ENCODE measurements at regions not wholly inside any gene's neighbourhood (a gene's known extent, or its start where the extent isn't known, plus 50 kb on each side); places are given as distances from the start of the nearest gene placed in this dataset.

DNA sequence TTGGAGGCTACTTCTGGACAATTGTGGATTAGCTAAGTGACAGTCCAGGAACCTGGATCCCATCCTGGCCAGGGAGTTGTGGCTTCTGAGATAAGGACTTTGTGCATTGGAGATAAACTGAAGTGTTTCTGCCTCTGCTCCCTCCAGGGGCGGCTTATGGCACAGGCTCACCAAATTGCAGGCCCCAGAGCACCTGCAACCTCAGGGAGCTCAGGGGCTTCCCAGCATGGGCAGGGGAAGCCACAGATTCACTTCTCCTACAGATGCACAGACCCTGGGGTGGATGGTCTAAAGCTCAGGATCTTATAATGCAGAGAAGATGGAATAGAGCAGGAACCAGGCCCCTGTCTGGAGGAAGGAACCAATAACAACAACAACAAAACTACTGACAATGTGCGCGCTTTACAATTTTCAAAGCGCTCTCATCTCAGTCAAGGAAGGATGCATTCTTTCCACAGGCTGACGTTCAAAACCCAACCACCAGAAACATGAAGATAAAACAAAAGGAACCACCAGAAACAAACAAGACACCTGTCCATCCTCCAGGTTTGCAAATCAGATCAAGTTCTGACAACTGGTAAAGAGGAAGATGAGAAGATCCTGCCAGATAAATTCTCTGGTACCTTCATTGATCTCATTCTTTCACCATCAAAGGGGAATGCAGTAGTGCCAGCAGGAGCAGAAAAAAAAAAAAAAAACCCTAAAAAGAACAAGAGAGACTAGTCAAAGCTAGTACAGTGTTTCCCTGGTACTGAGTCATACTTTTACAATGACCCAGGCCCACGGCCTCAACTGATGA is 121.0 kb upstream of the IRF2BP2 start (continued):
- TF ChIP-seq, protein P1, sequence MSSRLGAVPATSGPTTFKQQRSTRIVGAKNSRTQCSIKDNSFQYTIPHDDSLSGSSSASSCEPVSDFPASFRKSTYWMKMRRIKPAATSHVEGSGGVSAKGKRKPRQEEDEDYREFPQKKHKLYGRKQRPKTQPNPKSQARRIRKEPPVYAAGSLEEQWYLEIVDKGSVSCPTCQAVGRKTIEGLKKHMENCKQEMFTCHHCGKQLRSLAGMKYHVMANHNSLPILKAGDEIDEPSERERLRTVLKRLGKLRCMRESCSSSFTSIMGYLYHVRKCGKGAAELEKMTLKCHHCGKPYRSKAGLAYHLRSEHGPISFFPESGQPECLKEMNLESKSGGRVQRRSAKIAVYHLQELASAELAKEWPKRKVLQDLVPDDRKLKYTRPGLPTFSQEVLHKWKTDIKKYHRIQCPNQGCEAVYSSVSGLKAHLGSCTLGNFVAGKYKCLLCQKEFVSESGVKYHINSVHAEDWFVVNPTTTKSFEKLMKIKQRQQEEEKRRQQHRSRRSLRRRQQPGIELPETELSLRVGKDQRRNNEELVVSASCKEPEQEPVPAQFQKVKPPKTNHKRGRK (tag; IDR thresholded peaks at IDR 0.05), result no peak
- TF ChIP-seq, protein P2, sequence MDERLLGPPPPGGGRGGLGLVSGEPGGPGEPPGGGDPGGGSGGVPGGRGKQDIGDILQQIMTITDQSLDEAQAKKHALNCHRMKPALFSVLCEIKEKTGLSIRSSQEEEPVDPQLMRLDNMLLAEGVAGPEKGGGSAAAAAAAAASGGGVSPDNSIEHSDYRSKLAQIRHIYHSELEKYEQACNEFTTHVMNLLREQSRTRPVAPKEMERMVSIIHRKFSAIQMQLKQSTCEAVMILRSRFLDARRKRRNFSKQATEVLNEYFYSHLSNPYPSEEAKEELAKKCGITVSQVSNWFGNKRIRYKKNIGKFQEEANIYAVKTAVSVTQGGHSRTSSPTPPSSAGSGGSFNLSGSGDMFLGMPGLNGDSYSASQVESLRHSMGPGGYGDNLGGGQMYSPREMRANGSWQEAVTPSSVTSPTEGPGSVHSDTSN (CRISPR knock-in tag; IDR thresholded peaks at IDR 0.05; ENCODE audit: low read depth), result no peak
- TF ChIP-seq, protein P2 (tag; conservative IDR thresholded peaks at IDR 0.05; ENCODE audit: low read depth), result no peak
- TF ChIP-seq, protein P3, sequence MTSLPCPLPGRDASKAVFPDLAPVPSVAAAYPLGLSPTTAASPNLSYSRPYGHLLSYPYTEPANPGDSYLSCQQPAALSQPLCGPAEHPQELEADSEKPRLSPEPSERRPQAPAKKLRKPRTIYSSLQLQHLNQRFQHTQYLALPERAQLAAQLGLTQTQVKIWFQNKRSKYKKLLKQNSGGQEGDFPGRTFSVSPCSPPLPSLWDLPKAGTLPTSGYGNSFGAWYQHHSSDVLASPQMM (CRISPR knock-in tag; IDR thresholded peaks at IDR 0.05), result no peak
- no peak for TF ChIP-seq ZNF431 (CRISPR knock-in tag; IDR thresholded peaks at IDR 0.05)
- TF ChIP-seq, protein P4, sequence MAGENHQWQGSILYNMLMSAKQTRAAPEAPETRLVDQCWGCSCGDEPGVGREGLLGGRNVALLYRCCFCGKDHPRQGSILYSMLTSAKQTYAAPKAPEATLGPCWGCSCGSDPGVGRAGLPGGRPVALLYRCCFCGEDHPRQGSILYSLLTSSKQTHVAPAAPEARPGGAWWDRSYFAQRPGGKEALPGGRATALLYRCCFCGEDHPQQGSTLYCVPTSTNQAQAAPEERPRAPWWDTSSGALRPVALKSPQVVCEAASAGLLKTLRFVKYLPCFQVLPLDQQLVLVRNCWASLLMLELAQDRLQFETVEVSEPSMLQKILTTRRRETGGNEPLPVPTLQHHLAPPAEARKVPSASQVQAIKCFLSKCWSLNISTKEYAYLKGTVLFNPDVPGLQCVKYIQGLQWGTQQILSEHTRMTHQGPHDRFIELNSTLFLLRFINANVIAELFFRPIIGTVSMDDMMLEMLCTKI (IDR thresholded peaks at IDR 0.05; ENCODE audit: partially characterized antibody), result no peak
- TF ChIP-seq TBP (optimal IDR thresholded peaks at IDR 0.05; ENCODE audit: low read depth, low read length), result no peak
- TF ChIP-seq, protein P5, sequence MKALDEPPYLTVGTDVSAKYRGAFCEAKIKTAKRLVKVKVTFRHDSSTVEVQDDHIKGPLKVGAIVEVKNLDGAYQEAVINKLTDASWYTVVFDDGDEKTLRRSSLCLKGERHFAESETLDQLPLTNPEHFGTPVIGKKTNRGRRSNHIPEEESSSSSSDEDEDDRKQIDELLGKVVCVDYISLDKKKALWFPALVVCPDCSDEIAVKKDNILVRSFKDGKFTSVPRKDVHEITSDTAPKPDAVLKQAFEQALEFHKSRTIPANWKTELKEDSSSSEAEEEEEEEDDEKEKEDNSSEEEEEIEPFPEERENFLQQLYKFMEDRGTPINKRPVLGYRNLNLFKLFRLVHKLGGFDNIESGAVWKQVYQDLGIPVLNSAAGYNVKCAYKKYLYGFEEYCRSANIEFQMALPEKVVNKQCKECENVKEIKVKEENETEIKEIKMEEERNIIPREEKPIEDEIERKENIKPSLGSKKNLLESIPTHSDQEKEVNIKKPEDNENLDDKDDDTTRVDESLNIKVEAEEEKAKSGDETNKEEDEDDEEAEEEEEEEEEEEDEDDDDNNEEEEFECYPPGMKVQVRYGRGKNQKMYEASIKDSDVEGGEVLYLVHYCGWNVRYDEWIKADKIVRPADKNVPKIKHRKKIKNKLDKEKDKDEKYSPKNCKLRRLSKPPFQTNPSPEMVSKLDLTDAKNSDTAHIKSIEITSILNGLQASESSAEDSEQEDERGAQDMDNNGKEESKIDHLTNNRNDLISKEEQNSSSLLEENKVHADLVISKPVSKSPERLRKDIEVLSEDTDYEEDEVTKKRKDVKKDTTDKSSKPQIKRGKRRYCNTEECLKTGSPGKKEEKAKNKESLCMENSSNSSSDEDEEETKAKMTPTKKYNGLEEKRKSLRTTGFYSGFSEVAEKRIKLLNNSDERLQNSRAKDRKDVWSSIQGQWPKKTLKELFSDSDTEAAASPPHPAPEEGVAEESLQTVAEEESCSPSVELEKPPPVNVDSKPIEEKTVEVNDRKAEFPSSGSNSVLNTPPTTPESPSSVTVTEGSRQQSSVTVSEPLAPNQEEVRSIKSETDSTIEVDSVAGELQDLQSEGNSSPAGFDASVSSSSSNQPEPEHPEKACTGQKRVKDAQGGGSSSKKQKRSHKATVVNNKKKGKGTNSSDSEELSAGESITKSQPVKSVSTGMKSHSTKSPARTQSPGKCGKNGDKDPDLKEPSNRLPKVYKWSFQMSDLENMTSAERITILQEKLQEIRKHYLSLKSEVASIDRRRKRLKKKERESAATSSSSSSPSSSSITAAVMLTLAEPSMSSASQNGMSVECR (CRISPR knock-in tag; IDR thresholded peaks at IDR 0.05), result no peak
- TF ChIP-seq ETV6 (IDR thresholded peaks at IDR 0.05; ENCODE audit: borderline replicate concordance in 1 of 2, low read depth in 2 of 2, low read length in 1 of 2), result 0 out of 4 replicates have a peak, but pooled peaks of 1 of the 2 experiments have one; percentile 1
- no peak for TF ChIP-seq ETV6 (CRISPR knock-in tag; IDR thresholded peaks at IDR 0.05; ENCODE audit: borderline replicate concordance)
- TF ChIP-seq, protein P6, sequence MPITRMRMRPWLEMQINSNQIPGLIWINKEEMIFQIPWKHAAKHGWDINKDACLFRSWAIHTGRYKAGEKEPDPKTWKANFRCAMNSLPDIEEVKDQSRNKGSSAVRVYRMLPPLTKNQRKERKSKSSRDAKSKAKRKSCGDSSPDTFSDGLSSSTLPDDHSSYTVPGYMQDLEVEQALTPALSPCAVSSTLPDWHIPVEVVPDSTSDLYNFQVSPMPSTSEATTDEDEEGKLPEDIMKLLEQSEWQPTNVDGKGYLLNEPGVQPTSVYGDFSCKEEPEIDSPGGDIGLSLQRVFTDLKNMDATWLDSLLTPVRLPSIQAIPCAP (CRISPR knock-in tag; IDR thresholded peaks at IDR 0.05; ENCODE audit: borderline replicate concordance), result no peak
- TF ChIP-seq POU5F1 (IDR thresholded peaks at IDR 0.05; ENCODE audit: borderline replicate concordance, low read depth, low read length, partially characterized antibody), result no peak
- no peak for TF ChIP-seq ZNF12 (CRISPR knock-in tag; IDR thresholded peaks at IDR 0.05)

All from K562 (cell line).